OCI-LY3 (cell line): ENCODE measurements at regions not wholly inside any gene's neighbourhood (a gene's known extent, or its start where the extent isn't known, plus 50 kb on each side); places are given as distances from the start of the nearest gene placed in this dataset.

Experiments
- CTCF ChIP-seq: fragments of 200-600, 300-600 bp; sonication (generic); IDR thresholded peaks from 2 replicates; pipeline ENCODE4 v1.5.1; 2014; ENCODE audit warnings: antibody characterized with exemption, low read length, low read depth
- EZH2phosphoT487 ChIP-seq: fragments of 200-600 bp; shearing (Covaris generic); IDR thresholded peaks from 2 replicates; pipeline ENCODE4 v1.6.1; 2018; ENCODE audit warnings: antibody characterized with exemption, mixed run types, low read depth

GRCh38 chr10:123287594-123288247 is 133.5 kb downstream of the BUB3 start:
- TF ChIP-seq CTCF (no peak), EZH2phosphoT487 (no peak)
